Stimulated activated CD4-positive, alpha-beta T cell treated with anti-CD3 and anti-CD28 coated beads, Interleukin-4, amount 100 ng/mL, for 1 hour (primary cell): ENCODE measurements at regions not wholly inside any gene's neighbourhood (a gene's known extent, or its start where the extent isn't known, plus 50 kb on each side); places are given as distances from the start of the nearest gene placed in this dataset.
"Not testable (repeated sequence)": the region's sequence is repeated elsewhere in the genome, so short reads cannot be mapped to it uniquely, and the experiment has no call there.

Experiments used
- DNase-seq: peaks from one replicate; pipeline ENCODE4 v3.0.0-alpha.2; 2020

DNA sequence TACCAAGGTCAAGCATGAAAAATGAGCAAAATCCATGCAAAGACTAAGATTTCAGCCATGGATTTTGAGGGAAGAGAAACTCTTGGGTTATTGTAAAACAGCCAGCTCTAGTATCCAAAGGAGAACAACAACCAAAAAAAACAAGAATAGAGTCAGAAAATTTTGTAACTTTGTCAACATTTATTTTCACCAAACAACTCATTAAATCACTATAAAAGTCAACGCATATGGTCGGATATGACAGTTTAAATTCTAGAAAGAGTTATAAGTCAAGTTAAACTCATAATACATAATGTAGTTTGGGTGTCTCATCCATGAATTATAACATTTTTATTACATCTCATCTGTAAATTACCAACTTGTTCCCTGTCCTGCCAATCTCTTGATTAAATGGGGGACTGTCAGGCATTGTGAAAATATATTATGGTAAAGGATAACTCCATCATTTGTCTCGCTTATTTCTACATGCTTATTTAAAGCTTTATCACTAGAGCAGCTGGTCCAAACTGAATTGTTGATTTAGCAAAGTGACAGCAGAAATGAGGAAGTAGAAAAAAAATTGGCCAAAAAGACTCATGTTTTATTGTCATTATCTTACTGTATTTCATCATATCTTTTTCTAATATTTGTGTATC, 224.8 kb upstream of the NOCT start:
- no peak for DNase-seq

DNA sequence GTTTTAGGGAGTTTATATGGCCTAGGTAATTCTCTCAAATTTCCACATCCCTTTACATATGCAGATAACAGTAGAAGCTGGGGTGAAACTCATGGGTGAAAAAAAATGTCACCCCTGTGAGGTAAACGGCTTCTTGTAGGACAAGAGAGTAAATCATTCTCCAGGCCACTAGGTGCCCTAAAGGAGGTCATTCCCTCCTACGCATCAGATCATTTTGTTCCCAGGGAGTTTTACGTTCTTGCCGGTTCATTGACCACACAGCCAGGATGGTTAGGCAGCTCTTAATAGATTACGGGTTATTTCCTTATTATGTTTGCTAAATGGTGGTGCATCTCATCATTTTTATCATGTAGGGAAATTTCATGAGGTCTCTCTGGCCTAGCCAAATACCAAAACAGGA, 225.8 kb upstream of the NOCT start:
- no peak for DNase-seq

GRCh38 chr4:138788857-138789256, 226.7 kb upstream of the NOCT start:
- DNase-seq: no peak

DNA sequence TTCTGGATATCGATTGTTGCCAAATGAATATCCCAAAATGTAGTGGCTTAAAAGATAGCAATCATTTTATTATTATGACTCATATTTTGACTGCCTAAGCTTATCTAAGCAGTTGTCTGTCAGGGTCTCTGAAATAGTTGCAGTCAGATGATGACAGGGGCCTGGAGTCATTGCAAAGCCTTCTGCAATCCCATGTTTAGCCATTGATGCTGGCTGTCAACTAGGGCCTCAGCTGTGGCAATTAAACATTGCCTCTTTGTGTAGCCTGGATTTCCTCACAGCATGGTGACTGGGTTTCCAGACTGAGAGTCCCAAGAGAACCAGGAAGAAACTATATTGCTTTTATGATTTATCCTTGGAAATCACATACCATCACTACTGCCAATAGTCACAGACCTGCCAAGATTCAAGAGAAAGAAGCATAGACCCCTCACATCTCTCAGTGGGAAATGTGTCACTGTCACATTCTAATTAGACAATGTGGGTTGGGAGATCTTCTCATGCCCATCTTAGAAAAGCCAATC, 227.3 kb upstream of the NOCT start:
- no peak for DNase-seq

GRCh38 chr4:138779761-138780160, 235.8 kb upstream of the NOCT start:
- not testable (repeated sequence) for DNase-seq

- DNase-seq: no peak
Measured at GRCh38 chr4:138775890-138776289, 239.7 kb upstream of the NOCT start.

DNA sequence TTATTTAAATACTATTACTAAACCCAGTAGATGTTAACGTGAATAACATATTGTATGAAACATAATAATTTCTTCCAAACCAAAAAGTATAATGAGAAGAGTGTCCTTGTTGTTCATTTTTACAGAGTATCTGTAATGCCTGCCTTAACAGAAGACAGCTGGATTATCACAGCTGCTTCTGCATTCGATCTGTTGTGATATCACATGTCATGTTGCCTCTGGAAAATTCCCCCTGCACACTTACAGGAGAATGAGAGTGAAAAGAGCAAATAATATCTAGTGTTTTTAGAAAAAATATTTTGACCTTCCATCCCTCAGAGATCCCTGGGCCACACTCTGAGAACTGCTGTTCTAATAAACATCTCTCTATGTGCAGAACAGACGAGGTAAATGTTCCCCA, 240.1 kb upstream of the NOCT start:
- DNase-seq: no peak

DNA sequence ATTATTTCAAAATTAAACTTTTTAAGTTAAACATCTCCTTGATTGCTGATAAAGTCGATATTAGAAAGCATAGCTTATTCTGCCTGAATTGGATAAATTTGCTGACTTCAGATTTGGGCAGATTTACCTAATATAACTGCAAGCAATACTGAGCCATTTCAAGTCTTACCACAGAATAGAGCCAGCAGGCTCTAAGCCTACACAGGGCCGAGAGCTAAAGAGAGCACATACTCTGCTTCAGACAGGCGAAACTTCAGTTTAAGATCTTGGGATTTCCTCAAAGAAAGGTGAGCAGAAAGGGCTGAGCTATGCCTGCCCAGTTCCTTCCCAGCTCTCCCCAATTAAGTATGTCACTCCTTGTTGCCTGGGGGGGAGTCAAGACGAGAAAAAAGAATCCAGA, 240.6 kb upstream of the NOCT start:
- no peak for DNase-seq

DNA sequence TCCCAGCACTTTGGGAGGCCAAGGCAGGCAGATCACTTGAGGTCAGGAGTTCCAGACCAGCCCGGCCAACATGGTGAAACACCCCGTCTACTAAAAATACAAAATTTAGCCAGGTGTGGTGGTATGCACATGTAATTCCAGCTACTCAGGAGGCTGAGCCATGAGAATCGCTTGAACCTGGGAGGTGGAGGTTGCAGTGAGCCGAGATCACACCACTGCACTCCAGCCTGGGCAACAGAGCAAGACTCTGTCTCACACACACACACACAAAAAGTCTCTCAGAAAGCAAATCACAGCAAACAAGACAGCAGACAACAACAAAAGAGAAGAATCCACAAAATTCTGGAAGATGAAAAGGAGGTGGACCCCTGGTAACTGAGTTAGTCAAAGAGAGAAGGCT, 241.5 kb upstream of the NOCT start:
- not testable (repeated sequence) for DNase-seq

DNA sequence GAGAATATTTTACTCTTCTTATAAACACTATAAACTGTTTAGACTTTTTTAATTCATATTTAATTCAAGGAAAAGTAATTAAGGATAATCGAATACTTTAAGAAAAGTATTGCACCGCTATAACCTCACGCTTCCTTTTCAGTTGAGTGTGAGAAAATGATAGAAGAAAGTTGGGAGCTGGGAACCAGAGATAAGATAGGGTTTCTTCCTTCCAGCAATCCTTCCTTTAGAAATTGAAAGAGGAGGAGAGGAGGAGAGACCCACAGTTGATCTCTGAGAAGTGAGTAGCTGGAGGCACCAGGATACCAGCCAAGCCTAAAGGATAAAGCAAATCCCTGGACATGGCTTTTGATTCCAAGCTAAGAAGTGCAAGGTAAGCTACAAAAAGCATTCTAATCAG, 242.3 kb upstream of the NOCT start:
- DNase-seq: no peak

DNA sequence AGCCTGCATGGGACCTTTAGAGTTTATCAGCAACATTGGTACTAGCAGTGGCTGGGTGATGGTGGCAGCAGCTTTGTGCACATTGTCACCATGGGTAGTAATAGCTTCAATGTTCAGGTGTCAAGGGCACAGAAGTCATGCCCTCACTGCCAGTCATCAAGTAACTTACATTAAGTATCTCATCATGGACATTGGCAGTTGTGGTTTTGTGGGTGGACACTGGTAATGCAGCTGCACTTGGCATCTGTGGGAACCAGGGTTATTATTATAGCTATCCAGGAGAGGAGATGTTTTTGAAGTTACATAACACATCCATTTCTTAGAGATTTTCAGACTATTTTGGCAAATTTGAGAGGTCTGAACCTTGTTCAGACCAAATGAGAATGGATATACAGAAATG, 243.2 kb upstream of the NOCT start:
- no peak for DNase-seq

DNA sequence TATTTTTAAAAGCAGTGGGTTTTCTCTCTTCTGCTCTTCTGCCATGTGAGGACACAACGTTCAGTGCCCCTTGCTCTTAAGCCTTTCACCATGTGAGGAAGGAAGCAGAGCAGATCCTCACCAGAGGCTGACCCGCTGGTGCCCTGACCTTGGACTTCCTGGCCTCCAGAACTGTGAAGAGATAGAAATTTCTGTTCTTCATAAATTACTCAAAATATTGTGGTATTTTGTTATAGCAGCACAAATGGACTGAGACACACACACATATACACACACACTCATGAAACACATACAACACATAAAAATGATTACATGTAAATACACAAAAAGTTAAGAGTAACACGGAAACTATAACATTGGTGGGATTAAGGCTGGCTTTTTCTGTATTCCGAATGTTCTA, 244.8 kb upstream of the NOCT start:
- DNase-seq: no peak

GRCh38 chr4:138766332-138766731, 249.2 kb upstream of the NOCT start:
- no peak for DNase-seq

DNA sequence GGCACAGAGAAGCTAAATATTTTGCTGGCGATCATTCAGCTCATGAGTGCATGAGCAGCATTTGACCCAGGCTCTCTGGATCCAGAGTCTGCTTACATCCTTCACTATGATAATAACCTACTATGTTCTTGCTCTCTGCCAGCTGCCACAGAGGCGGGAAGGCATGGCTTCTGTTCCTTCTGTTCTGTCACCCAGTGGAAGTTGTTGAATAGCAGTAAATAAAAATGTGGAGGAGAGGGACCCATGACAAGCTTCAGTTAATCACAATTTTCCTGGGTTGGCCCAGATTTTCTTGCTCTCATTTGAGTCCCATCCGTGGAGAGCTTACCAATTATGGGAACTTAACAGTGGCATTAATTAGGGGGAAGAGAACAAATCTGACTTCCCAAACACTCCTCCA, 250.1 kb upstream of the NOCT start:
- DNase-seq: no peak

- DNase-seq: no peak
Measured at GRCh38 chr4:138761638-138762220, 253.9 kb upstream of the NOCT start.

GRCh38 chr4:138759554-138759902, 256.1 kb upstream of the NOCT start:
- no peak for DNase-seq

GRCh38 chr4:138758876-138759553, 256.6 kb upstream of the NOCT start:
- no peak for DNase-seq

- no peak for DNase-seq
Measured at GRCh38 chr4:138758196-138758595, 257.4 kb upstream of the NOCT start.

- DNase-seq: no peak
Measured at GRCh38 chr4:138757432-138757831, 258.1 kb upstream of the NOCT start.

- DNase-seq: no peak
Measured at GRCh38 chr4:138756519-138756918, 259.1 kb upstream of the NOCT start.

DNA sequence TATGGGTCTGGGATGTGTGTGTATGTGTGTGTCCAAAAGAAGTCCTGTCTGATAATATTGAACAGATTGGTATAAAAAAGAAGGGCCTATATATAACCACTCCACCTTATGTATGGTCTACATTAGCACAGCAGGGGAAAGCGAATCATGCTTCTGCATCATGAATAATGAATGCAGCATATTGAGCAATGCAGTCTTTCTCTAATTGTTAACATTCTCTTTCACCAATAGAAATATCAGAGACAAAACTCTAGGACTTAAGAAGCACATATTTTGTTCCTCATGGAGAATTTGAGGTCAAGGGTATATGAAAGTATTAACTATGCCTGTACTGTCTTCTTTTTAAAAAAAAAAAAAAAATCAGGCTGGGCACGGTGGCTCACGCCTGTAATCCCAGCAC, 264.3 kb upstream of the NOCT start:
- DNase-seq: no peak

DNA sequence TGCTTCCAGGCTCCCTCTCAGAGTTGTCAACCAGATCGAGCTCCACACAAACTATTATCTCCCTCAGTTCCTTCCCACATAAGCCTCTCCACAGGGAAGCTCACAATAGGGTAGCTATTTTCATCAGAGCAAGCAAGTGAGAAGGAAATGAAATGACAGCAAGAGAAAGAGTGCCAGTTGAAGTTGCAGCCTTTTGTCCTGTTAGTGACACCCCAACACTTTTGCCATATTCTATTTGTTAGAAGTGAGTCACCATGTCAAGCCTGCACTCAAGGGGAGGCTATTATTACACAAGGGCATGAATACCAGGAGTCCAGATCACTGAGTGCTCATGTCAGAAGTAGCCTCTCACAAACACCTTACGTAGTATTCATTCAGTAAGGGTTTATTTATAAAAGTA, 266.3 kb upstream of the NOCT start:
- no peak for DNase-seq

DNA sequence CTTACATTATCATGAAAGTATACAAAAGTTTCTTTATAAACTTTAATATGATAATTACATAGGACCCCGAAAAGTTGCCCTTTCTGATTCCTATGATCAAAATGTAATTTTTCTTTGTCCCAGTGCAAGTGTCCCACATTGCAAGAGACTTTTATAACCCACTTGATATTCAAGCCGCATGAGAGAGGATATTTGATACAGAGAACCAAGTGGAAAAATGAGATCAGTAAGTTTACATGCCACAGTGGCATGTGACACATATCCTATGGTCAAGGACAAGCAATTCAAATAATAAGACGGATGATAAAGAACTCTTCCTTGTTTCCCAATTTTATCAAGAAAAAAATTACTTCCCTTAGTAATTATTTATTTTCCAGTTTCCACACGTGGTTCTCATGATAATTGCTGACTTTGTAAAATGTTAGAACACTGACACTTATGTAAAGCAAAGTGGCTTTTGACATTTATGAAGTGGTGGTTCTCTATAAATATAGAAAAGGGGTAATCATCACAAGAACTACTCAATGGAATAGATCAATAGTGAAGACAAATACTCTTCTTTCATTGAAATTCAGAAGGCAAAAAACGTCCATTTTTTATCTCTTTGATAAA, 273.7 kb upstream of the NOCT start:
- no peak for DNase-seq
